Neural crest cell (in vitro differentiated cells): ENCODE measurements at regions not wholly inside any gene's neighbourhood (a gene's known extent, or its start where the extent isn't known, plus 50 kb on each side); places are given as distances from the start of the nearest gene placed in this dataset.

Experiments
- DNase-seq: peaks from one replicate; pipeline ENCODE4 v3.0.0; 2021; ENCODE audit warnings: low read depth, mixed read lengths, low spot score
- H3K27ac Mint-ChIP-seq: one replicate; pipeline ENCODE4 v1.8.0; 2021; ENCODE audit warnings: mild to moderate bottlenecking, mixed read lengths; ENCODE audit not compliant: unreplicated experiment
- H3K27me3 Mint-ChIP-seq: 2 replicates; pipeline ENCODE4 v1.8.0; 2021; ENCODE audit warnings: low read depth, mild to moderate bottlenecking, mixed read lengths
- H3K36me3 Mint-ChIP-seq: 2 replicates; pipeline ENCODE4 v1.8.0; 2021; ENCODE audit warnings: low read depth, mild to moderate bottlenecking, mixed read lengths
- H3K4me1 Mint-ChIP-seq: 2 replicates; pipeline ENCODE4 v1.8.0; 2021; ENCODE audit warnings: mixed read lengths
- H3K4me3 Mint-ChIP-seq: one replicate; pipeline ENCODE4 v1.8.0; 2021; ENCODE audit warnings: mild to moderate bottlenecking, mixed read lengths
- H3K9me3 Mint-ChIP-seq: 2 replicates; pipeline ENCODE4 v1.8.0; 2021; ENCODE audit warnings: mixed read lengths
- CTCF ChIP-seq: fragments of 200-600 bp; sonication (generic); conservative IDR thresholded peaks from 2 replicates; pipeline ENCODE4 v1.5.0; 2021; ENCODE audit warnings: antibody characterized with exemption, mild to moderate bottlenecking

DNA sequence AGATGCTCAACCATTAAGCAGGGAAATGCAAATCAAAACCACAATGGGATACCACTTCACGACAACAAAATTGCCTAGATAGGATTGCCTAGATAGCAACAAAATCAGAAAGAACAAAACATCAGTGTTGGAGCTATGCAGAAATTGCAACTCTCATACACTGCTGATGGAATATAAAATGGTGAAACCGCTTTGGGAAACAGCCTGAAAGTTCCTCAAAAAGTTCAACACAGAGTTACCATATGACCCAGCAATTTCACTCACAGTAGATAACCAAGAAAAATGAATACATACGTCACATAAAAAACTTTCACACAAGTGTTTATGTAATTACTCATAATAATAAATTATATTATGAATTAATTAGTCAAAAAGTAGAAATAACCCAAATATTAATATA lies 78.3 kb downstream of the MAFB start:
- DNase-seq = no peak
- Mint-ChIP-seq H3K9me3 (no peaks in the 10 kb centered on the region), H3K4me3 (no peak overlapping the region), H3K27me3 (peaks cover 58% of the 10 kb centered on the region), H3K27ac (no peak overlapping the region), H3K36me3 (no peaks in the 10 kb centered on the region), H3K4me1 (no peaks in the 10 kb centered on the region)
- TF ChIP-seq CTCF = no peak

DNA sequence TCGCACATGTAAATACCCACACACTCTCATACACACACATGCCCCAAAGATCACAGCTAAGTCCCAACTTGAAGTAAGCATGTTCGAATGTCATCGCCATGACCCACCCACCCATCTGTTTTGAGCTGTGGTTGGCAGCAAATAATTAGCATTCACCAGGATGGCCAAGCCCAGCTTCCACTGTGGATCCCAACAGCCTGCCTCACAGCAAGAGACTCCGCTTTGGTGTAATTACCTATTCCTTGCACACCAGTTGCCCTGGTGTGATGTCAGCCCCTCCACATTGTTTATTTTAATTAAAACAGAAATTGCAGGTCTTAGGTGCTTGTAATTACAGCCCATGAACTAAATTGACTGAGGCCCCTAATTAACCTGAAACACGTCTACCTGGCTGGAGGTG lies 81.1 kb downstream of the MAFB start:
- no peak for DNase-seq
- no peaks in the 10 kb centered on the region for H3K4me1 Mint-ChIP-seq
- H3K9me3 Mint-ChIP-seq = no peaks in the 10 kb centered on the region
- no peak for TF ChIP-seq CTCF
- no peak overlapping the region for H3K27ac Mint-ChIP-seq
- H3K4me3 Mint-ChIP-seq = no peak overlapping the region
- H3K27me3 Mint-ChIP-seq = peaks cover 46% of the 10 kb centered on the region
- no peaks in the 10 kb centered on the region for H3K36me3 Mint-ChIP-seq

- no peak for DNase-seq
- H3K4me3 Mint-ChIP-seq = no peak overlapping the region
These were observed 82.4 kb downstream of the MAFB start for GRCh38 chr20:40606660-40607059.

DNA sequence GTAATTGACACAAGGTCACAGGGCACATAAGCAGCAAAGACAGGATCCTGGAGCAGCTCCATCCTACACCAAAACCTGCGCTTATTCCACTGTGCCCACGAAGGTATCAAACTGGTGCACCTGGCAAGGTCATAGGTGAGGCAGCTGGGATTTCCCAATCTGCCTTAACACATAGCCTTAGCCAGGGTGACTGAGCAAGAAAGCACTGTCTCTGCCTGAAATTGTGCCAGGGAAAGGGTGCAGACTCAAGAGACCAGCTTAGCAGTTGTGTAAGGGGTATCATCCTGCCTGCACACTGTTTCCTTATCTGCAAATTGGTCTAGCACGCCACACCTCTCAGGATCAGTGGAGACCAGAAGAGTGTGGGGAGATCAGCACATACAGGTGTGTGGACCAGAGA lies 82.8 kb downstream of the MAFB start:
- H3K27me3 Mint-ChIP-seq = peaks cover 44% of the 10 kb centered on the region
- no peaks in the 10 kb centered on the region for H3K9me3 Mint-ChIP-seq
- H3K4me3 Mint-ChIP-seq = no peak overlapping the region
- no peak for TF ChIP-seq CTCF
- no peak overlapping the region for H3K27ac Mint-ChIP-seq
- H3K4me1 Mint-ChIP-seq = no peaks in the 10 kb centered on the region
- no peaks in the 10 kb centered on the region for H3K36me3 Mint-ChIP-seq
- no peak for DNase-seq

More at GRCh38 chr20:40606660-40607059, 82.4 kb downstream of the MAFB start:
- TF ChIP-seq CTCF = no peak
- no peaks in the 10 kb centered on the region for H3K4me1 Mint-ChIP-seq
- peaks cover 44% of the 10 kb centered on the region for H3K27me3 Mint-ChIP-seq
- H3K9me3 Mint-ChIP-seq = no peaks in the 10 kb centered on the region
- no peaks in the 10 kb centered on the region for H3K36me3 Mint-ChIP-seq
- H3K27ac Mint-ChIP-seq = no peak overlapping the region

DNA sequence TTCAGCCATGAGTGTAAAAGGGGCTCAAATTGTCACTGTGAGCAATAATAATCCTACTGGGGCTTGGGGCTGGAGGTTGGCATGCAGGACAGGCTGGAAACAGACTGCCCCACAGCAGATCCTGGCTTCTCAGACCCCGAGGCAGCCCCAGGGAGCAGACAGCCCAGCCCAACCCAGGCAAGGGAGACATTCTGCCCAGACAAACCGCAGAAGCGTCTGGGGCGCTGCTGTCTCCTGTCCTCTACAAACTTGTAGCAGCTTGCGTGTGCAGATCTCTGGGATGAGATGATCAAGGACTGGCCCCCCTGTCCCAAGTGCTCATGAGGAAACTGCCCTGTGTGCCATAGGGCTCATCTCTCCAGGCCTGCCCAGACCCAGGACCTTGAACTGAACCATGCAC lies 84.6 kb downstream of the MAFB start:
- Mint-ChIP-seq H3K27me3 (peaks cover 34% of the 10 kb centered on the region), H3K9me3 (peaks cover 3% of the 10 kb centered on the region), H3K27ac (no peak overlapping the region), H3K36me3 (no peaks in the 10 kb centered on the region), H3K4me1 (no peaks in the 10 kb centered on the region), H3K4me3 (no peak overlapping the region)
- no peak for DNase-seq
- TF ChIP-seq CTCF = no peak

DNA sequence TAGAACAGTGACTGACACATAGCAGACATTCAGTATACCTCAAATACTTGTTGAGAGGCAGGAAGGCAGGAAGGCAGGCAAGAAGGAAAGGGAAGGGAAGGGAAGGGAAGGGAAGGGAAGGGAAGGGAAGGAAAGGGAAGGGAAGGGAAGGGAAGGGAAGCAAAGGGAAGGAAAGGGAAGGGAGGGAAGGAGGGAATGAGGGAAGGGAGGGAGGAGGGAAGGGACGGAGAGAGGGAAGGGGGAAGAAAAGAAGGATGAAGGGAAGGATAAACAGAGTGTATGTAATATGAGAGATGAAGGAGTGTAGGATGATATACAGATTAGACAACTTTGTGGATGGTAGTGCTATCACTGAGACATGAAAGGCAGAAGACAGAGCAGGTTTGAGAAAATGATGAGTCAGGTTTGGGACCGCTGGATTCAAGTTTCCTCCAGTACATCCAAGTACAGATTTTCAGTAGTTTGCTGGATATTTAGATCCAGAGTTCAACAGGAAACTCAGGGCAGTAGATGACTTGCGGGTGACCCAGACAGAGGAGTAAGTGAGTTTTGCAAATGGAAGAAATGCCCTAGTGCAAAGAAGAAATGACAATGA lies 85.9 kb downstream of the MAFB start:
- Mint-ChIP-seq H3K36me3 (peaks cover 4% of the 10 kb centered on the region), H3K4me3 (no peak overlapping the region), H3K27ac (no peak overlapping the region), H3K27me3 (peaks cover 29% of the 10 kb centered on the region), H3K9me3 (peaks cover 11% of the 10 kb centered on the region), H3K4me1 (no peaks in the 10 kb centered on the region)
- TF ChIP-seq CTCF = no peak
- DNase-seq = no peak
